Heart left ventricle (tissue), 16 donors: ENCODE measurements at regions not wholly inside any gene's neighbourhood (a gene's known extent, or its start where the extent isn't known, plus 50 kb on each side); places are given as distances from the start of the nearest gene placed in this dataset.

Experiments
- ATAC-seq, 4 donors: fragments of 200-7000 bp; cut with Tn5 transposase; one replicate each; pipeline ENCODE4 v1.9.1; 2020 to 2022; ENCODE audit warnings: moderate library complexity in 4 of 4, mild to moderate bottlenecking in 3 of 4, moderate number of reproducible peaks in 1 of 4
- DNase-seq, 5 donors: peaks; one replicate each; pipeline ENCODE4 v3.0.0-alpha.2; 2020
- H3K27ac ChIP-seq, 12 donors: fragments of 200-600 bp; sonication (generic) in 4 of 12; one replicate each; pipeline versions ENCODE4 v1.5.0 to v1.8.0; 2016 to 2022; ENCODE audit warnings: mild to moderate bottlenecking in 2 of 12
- H3K27me3 ChIP-seq, 9 donors: fragments of 200-600 bp; sonication (generic) in 2 of 9; one replicate each; pipeline versions ENCODE4 v1.5.1 to v1.8.0; 2016 to 2022; ENCODE audit warnings: mild to moderate bottlenecking in 3 of 9
- H3K36me3 ChIP-seq, 9 donors: fragments of 200-600 bp; sonication (generic) in 2 of 9; one replicate each; pipeline versions ENCODE4 v1.5.0 to v1.8.0; 2018 to 2022; ENCODE audit warnings: mild to moderate bottlenecking in 2 of 9
- H3K4me1 ChIP-seq, 12 donors: fragments of 200-600 bp; sonication (generic) in 4 of 12; one replicate each; pipeline versions ENCODE4 v1.5.0 to v1.8.0; 2016 to 2022; ENCODE audit warnings: mild to moderate bottlenecking in 3 of 12
- H3K4me3 ChIP-seq, 12 donors: fragments of 200-600 bp; sonication (generic) in 4 of 12; one replicate each; pipeline versions ENCODE4 v1.5.0 to v1.8.0; 2017 to 2022; ENCODE audit warnings: mild to moderate bottlenecking in 9 of 12, moderate library complexity in 4 of 12
- H3K9me3 ChIP-seq, 12 donors: fragments of 200-600 bp; sonication (generic) in 4 of 12; one replicate each; pipeline versions ENCODE4 v1.5.0 to v1.8.0; 2016 to 2022; ENCODE audit warnings: mild to moderate bottlenecking in 1 of 12
- CTCF ChIP-seq, 12 donors: fragments of 200-600 bp; sonication (generic) in 4 of 12; IDR thresholded peaks; one replicate each; pipeline versions ENCODE4 v1.5.0 to v1.8.0; 2018 to 2022; ENCODE audit warnings: antibody characterized with exemption in 12 of 12, mild to moderate bottlenecking in 5 of 12
- POLR2A ChIP-seq, 2 donors: fragments of 450-650 bp; IDR thresholded peaks; one replicate each; pipeline ENCODE4 v1.6.1; 2017; ENCODE audit warnings: antibody characterized with exemption in 2 of 2, mild to moderate bottlenecking in 2 of 2, moderate library complexity in 2 of 2
- WGBS, 4 donors: extraction: QIAGEN DNeasy Blood & Tissue Kit in 2 of 4; methylation state at CpG; one replicate each; pipeline versions ENCODE4 v1.1.5 to v1.1.7; 2013 to 2018; 5-methylcytosine and 5-hydroxymethylcytosine counted together
- intact Hi-C, 10 donors: fragments of 100-400 bp; cut with DNase I; formaldehyde crosslinking; loops; one replicate each; pipeline versions ENCODE4 v1.11.1 to v1.14.2; 2022
- donor health status: ischemic (EF 13 %, LVEDD 7.1; RV severe dilation, severe dysfunction).
- donor health status: healthy with polysubstance abuse.
- donor health status: DM: no; HTN: yes; CAD: no.
- donor health status: DM: no; HTN: no; CAD: no.
- donor health status: ischemic (EF 25% LVEDD 6.9; RV normal size, moderate dysfunction).
- donor health status: ischemic (EF 25% LVEDD 5.7; RV mildly dilated, moderate dysfunction).
- donor health status: healthy.
- donor health status: DM: yes; HTN: yes; CAD: no.
- donor health status: ischemic (EF 35%, LVEDD 5.7; RV mildly dilated, moderate dysfunction).
- donor health status: nonischemic (EF 11% LVEDD 7.7; RV severe dilation, severe dysfunction).
- donor health status: DM: yes; HTN: yes; CAD: no.
- donor health status: PGD.
- donor health status: ischemic (EF 29% LVEDD 5.4; RV normal size, mild dysfunction).
- donor health status: nonischemic (EF 23%, LVEDD 6.1; RV moderate dilation, normal function).

GRCh38 chr13:87614276-87614675, 56.9 kb upstream of the SLITRK5 start:
- H3K4me3 ChIP-seq = no peak overlapping the region
- no peaks in the 10 kb centered on the region for H3K36me3 ChIP-seq
- H3K27ac ChIP-seq = no peak overlapping the region
- DNase-seq (no peak), ATAC-seq (no peak)
- H3K9me3 ChIP-seq = no peaks in the 10 kb centered on the region
- intact Hi-C loops = no loop called here
- TF ChIP-seq CTCF (IDR thresholded peaks at IDR 0.05) (no peak), POLR2A (IDR thresholded peaks at IDR 0.05) (no peak)
- H3K27me3 ChIP-seq = no peaks in the 10 kb centered on the region
- 83 to 92% (median 90%) methylated on average over 2 of the region's 2 CpGs for WGBS, 4 donors
- H3K4me1 ChIP-seq = no peaks in the 10 kb centered on the region
